ENCODE measurements at regions not wholly inside any gene's neighbourhood (a gene's known extent, or its start where the extent isn't known, plus 50 kb on each side); places are given as distances from the start of the nearest gene placed in this dataset.

GRCh38 chr5:101091902-101092301 lies 188.8 kb upstream of the ST8SIA4 start:
- TF ChIP-seq EZH2 (optimal IDR thresholded peaks at IDR 0.05; ENCODE audit: low read depth, low read length) (no peak), CTCF (IDR thresholded peaks at IDR 0.05; ENCODE audit: low read length) (no peak), EZH2phosphoT487 (IDR thresholded peaks at IDR 0.05; ENCODE audit: low read length) (no peak)
